ENCODE measurements at regions not wholly inside any gene's neighbourhood (a gene's known extent, or its start where the extent isn't known, plus 50 kb on each side); places are given as distances from the start of the nearest gene placed in this dataset.

GRCh38 chr16:76818606-76819181, 372.3 kb upstream of the MON1B start:
- FAIRE-seq (no peak), DNase-seq (ENCODE audit: low read depth) (no peak)
- TF ChIP-seq EZH2 (IDR thresholded peaks at IDR 0.05; ENCODE audit: insufficient read depth, low read length) = no peak
- TF ChIP-seq, protein P1, sequence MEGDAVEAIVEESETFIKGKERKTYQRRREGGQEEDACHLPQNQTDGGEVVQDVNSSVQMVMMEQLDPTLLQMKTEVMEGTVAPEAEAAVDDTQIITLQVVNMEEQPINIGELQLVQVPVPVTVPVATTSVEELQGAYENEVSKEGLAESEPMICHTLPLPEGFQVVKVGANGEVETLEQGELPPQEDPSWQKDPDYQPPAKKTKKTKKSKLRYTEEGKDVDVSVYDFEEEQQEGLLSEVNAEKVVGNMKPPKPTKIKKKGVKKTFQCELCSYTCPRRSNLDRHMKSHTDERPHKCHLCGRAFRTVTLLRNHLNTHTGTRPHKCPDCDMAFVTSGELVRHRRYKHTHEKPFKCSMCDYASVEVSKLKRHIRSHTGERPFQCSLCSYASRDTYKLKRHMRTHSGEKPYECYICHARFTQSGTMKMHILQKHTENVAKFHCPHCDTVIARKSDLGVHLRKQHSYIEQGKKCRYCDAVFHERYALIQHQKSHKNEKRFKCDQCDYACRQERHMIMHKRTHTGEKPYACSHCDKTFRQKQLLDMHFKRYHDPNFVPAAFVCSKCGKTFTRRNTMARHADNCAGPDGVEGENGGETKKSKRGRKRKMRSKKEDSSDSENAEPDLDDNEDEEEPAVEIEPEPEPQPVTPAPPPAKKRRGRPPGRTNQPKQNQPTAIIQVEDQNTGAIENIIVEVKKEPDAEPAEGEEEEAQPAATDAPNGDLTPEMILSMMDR (IDR thresholded peaks at IDR 0.05; ENCODE audit: insufficient read depth, low read depth, low read length) = no peak
- H3K27me3 Mint-ChIP-seq (ENCODE audit: low read depth, unreplicated experiment) = no peaks in the 10 kb centered on the region
- Histone ChIP-seq H3K9ac (ENCODE audit: low read length) (no peak overlapping the region), H3K4me1 (ENCODE audit: insufficient read depth, low read length) (no peaks in the 10 kb centered on the region), H2AFZ (ENCODE audit: low read depth, low read length) (no peak overlapping the region), H3K36me3 (ENCODE audit: insufficient read depth, low read length) (no peaks in the 10 kb centered on the region), H3K4me2 (ENCODE audit: low read length) (no peak overlapping the region), H3K79me2 (ENCODE audit: insufficient read depth, low read length) (no peaks in the 10 kb centered on the region), H3K4me3 (ENCODE audit: insufficient read depth, low read depth, low read length) (no peak overlapping the region), H4K20me1 (ENCODE audit: insufficient read depth, low read length) (no peaks in the 10 kb centered on the region), H3K9me3 (ENCODE audit: insufficient read depth, low read depth, low read length) (no peaks in the 10 kb centered on the region), H3K27ac (ENCODE audit: low read depth, low read length) (no peak overlapping the region), H3K27me3 (ENCODE audit: insufficient read depth, low read length) (no peaks in the 10 kb centered on the region)
- no peaks in the 10 kb centered on the region for H3K36me3 Mint-ChIP-seq (ENCODE audit: low read depth, unreplicated experiment)
- no peak overlapping the region for H3K4me3 Mint-ChIP-seq (ENCODE audit: unreplicated experiment)
- no peak overlapping the region for H3K27ac Mint-ChIP-seq (ENCODE audit: unreplicated experiment)
- no peaks in the 10 kb centered on the region for H3K4me1 Mint-ChIP-seq (ENCODE audit: low read depth, unreplicated experiment)
- H3K9me3 Mint-ChIP-seq (ENCODE audit: unreplicated experiment) = no peaks in the 10 kb centered on the region

DNA sequence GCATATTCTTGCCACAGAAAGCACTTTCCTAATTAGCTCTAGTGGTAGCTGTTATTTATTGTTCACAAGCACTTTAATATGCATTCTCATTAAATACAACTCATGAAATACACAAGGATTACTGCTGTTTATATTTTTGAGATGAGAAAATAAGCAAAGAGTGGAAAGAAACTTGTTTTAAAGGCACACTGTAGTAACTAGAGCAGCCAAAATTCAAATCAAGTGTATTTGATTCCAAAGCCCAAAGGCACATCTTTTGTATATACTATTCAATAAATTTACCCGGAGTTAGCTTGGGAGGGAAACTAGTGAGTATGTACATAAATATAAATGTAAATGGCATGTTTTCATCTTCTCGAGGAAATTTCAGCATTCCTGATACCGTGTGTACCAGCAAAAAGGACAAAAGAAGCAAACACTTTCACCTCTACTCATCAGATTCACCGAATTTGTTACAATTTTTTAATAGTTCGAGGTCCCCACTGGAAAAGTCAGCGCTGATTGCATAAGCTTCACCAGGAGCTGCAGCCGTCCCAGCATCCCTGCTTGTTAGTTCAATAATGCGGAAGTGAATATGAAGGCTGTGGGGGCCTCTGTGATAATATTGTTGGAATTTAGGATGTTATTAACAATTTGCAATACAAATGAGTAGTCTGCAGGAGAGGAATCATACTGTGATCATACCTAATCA, 371.6 kb upstream of the MON1B start:
- Mint-ChIP-seq H3K27me3 (ENCODE audit: low read depth, unreplicated experiment) (no peaks in the 10 kb centered on the region), H3K4me1 (ENCODE audit: low read depth, unreplicated experiment) (no peaks in the 10 kb centered on the region), H3K27ac (ENCODE audit: unreplicated experiment) (no peak overlapping the region), H3K4me3 (ENCODE audit: unreplicated experiment) (no peak overlapping the region), H3K9me3 (ENCODE audit: unreplicated experiment) (no peaks in the 10 kb centered on the region), H3K36me3 (ENCODE audit: low read depth, unreplicated experiment) (no peaks in the 10 kb centered on the region)
- DNase-seq (ENCODE audit: low read depth) = no peak
- Histone ChIP-seq H2AFZ (ENCODE audit: low read depth, low read length) (no peak overlapping the region), H3K4me3 (ENCODE audit: insufficient read depth, low read depth, low read length) (no peak overlapping the region), H3K9me3 (ENCODE audit: insufficient read depth, low read depth, low read length) (no peaks in the 10 kb centered on the region), H3K79me2 (ENCODE audit: insufficient read depth, low read length) (no peaks in the 10 kb centered on the region), H3K27me3 (ENCODE audit: insufficient read depth, low read length) (no peaks in the 10 kb centered on the region), H3K27ac (ENCODE audit: low read depth, low read length) (no peak overlapping the region), H4K20me1 (ENCODE audit: insufficient read depth, low read length) (no peaks in the 10 kb centered on the region), H3K36me3 (ENCODE audit: insufficient read depth, low read length) (no peaks in the 10 kb centered on the region), H3K4me2 (ENCODE audit: low read length) (no peak overlapping the region), H3K4me1 (ENCODE audit: insufficient read depth, low read length) (no peaks in the 10 kb centered on the region), H3K9ac (ENCODE audit: low read length) (no peak overlapping the region)
- TF ChIP-seq, protein P1 (IDR thresholded peaks at IDR 0.05; ENCODE audit: insufficient read depth, low read depth, low read length) = no peak
- TF ChIP-seq EZH2 (IDR thresholded peaks at IDR 0.05; ENCODE audit: insufficient read depth, low read length) = no peak
- FAIRE-seq = no peak

DNA sequence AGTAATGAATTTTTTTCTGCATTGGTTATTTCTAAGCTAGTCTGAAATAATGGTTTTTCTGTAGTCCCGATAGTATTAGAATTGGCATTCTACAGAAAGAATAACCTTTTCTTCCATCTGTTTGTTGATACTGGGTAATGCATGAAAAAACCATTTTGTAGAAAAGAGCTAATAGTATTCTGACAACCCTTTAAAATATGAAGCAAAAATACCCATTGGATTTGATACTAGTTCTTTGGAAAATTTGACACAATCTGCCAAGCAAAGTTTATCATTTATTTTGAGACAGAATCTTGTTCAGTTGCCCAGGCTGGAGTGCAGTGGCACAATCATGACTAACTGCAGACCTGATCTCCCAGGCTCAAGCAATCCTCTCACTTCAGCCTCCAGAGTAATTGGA, 366.8 kb upstream of the MON1B start:
- no peak for FAIRE-seq
- no peak overlapping the region for H3K4me3 Mint-ChIP-seq (ENCODE audit: unreplicated experiment)
- TF ChIP-seq, protein P1 (IDR thresholded peaks at IDR 0.05; ENCODE audit: insufficient read depth, low read depth, low read length) = no peak
- TF ChIP-seq EZH2 (IDR thresholded peaks at IDR 0.05; ENCODE audit: insufficient read depth, low read length) = no peak

More for the DNA sequence above, 366.8 kb upstream of the MON1B start:
- Mint-ChIP-seq H3K4me1 (ENCODE audit: low read depth, unreplicated experiment) (no peaks in the 10 kb centered on the region), H3K36me3 (ENCODE audit: low read depth, unreplicated experiment) (no peaks in the 10 kb centered on the region), H3K27me3 (ENCODE audit: low read depth, unreplicated experiment) (no peaks in the 10 kb centered on the region), H3K9me3 (ENCODE audit: unreplicated experiment) (peaks cover 2% of the 10 kb centered on the region), H3K27ac (ENCODE audit: unreplicated experiment) (no peak overlapping the region)
- Histone ChIP-seq H3K9me3 (ENCODE audit: insufficient read depth, low read depth, low read length) (no peaks in the 10 kb centered on the region), H3K36me3 (ENCODE audit: insufficient read depth, low read length) (no peaks in the 10 kb centered on the region), H3K79me2 (ENCODE audit: insufficient read depth, low read length) (no peaks in the 10 kb centered on the region), H3K27me3 (ENCODE audit: insufficient read depth, low read length) (no peaks in the 10 kb centered on the region), H3K27ac (ENCODE audit: low read depth, low read length) (no peak overlapping the region), H3K4me1 (ENCODE audit: insufficient read depth, low read length) (no peaks in the 10 kb centered on the region), H3K9ac (ENCODE audit: low read length) (no peak overlapping the region), H4K20me1 (ENCODE audit: insufficient read depth, low read length) (no peaks in the 10 kb centered on the region), H2AFZ (ENCODE audit: low read depth, low read length) (no peak overlapping the region), H3K4me2 (ENCODE audit: low read length) (no peak overlapping the region), H3K4me3 (ENCODE audit: insufficient read depth, low read depth, low read length) (no peak overlapping the region)
- DNase-seq (ENCODE audit: low read depth) = no peak

Data from astrocyte (in vitro differentiated cells and primary cell).